SK-N-SH treated with all-trans-retinoic acid at 6 μM for 48 hours (cell line): ENCODE measurements at regions not wholly inside any gene's neighbourhood (a gene's known extent, or its start where the extent isn't known, plus 50 kb on each side); places are given as distances from the start of the nearest gene placed in this dataset.

Experiments
- ATAC-seq: fragments of 200-7000 bp; cut with Tn5 transposase; 3 replicates; pipeline ENCODE4 v1.9.1; 2020; ENCODE audit warnings: mild to moderate bottlenecking, moderate library complexity
- ARNTL ChIP-seq: fragments of 450-650 bp; formaldehyde crosslinking; IDR thresholded peaks from 2 replicates; pipeline ENCODE4 v1.5.0; 2020; ENCODE audit warnings: low read depth, mild to moderate bottlenecking, moderate library complexity, borderline replicate concordance
- BACH2 ChIP-seq: fragments of 250-450 bp; sonication (Bioruptor Pico); IDR thresholded peaks from 2 replicates; pipeline ENCODE4 v1.9.0; 2021; ENCODE audit warnings: mild to moderate bottlenecking, borderline replicate concordance
- CSDC2 ChIP-seq: fragments of 250-450 bp; sonication (Bioruptor Pico); IDR thresholded peaks from 2 replicates; pipeline ENCODE4 v1.5.0; 2020; ENCODE audit warnings: mild to moderate bottlenecking, moderate library complexity
- ESRRG ChIP-seq: fragments of 250-450 bp; sonication (Bioruptor Pico); IDR thresholded peaks from 2 replicates; pipeline ENCODE4 v1.6.1; 2021; ENCODE audit warnings: mild to moderate bottlenecking
- GLIS3 ChIP-seq: fragments of 250-450 bp; sonication (Bioruptor Pico); IDR thresholded peaks from 2 replicates; pipeline ENCODE4 v1.5.0; 2020; ENCODE audit warnings: mild to moderate bottlenecking, moderate library complexity
- ISL1 ChIP-seq: fragments of 250-450 bp; sonication (Bioruptor Pico); IDR thresholded peaks from 2 replicates; pipeline ENCODE4 v2.1.2; 2022; ENCODE audit warnings: mild to moderate bottlenecking, moderate library complexity
- OSR1 ChIP-seq: fragments of 250-450 bp; sonication (Bioruptor Pico); IDR thresholded peaks from 2 replicates; pipeline ENCODE4 v1.8.0; 2022; ENCODE audit warnings: moderate library complexity, mild to moderate bottlenecking, inconsistent platforms
- PPARA ChIP-seq: fragments of 250-450 bp; sonication (Bioruptor Pico); IDR thresholded peaks from 2 replicates; pipeline ENCODE4 v1.5.0; 2020; ENCODE audit warnings: mild to moderate bottlenecking, borderline replicate concordance
- SNAI2 ChIP-seq: fragments of 250-450 bp; sonication (Bioruptor Pico); IDR thresholded peaks from 2 replicates; pipeline ENCODE4 v1.5.0; 2020; ENCODE audit warnings: mild to moderate bottlenecking, moderate library complexity
- TOX ChIP-seq: fragments of 250-450 bp; sonication (Bioruptor Pico); IDR thresholded peaks from 2 replicates; pipeline ENCODE4 v1.8.0; 2021; ENCODE audit warnings: mild to moderate bottlenecking, moderate library complexity, borderline replicate concordance
- ZC3H10 ChIP-seq: fragments of 250-450 bp; sonication (Bioruptor Pico); IDR thresholded peaks from 2 replicates; pipeline ENCODE4 v1.5.1; 2021; ENCODE audit warnings: mild to moderate bottlenecking, moderate library complexity
- ZFP3 ChIP-seq: fragments of 250-450 bp; sonication (Bioruptor Pico); IDR thresholded peaks from 2 replicates; pipeline ENCODE4 v1.5.0; 2020; ENCODE audit warnings: mild to moderate bottlenecking, moderate library complexity
- ZFP30 ChIP-seq: fragments of 450-650 bp; formaldehyde crosslinking; IDR thresholded peaks from 2 replicates; pipeline ENCODE4 v1.5.0; 2022; ENCODE audit warnings: mild to moderate bottlenecking, moderate library complexity
- ZNF70 ChIP-seq: fragments of 450-650 bp; formaldehyde crosslinking; IDR thresholded peaks from 2 replicates; pipeline ENCODE4 v1.5.0; 2020; ENCODE audit warnings: mild to moderate bottlenecking, moderate library complexity
- TF ChIP-seq, protein P1 (sequence below): fragments of 250-450 bp; sonication (Bioruptor Pico); IDR thresholded peaks from 2 replicates; pipeline ENCODE4 v1.5.0; 2020; ENCODE audit warnings: mild to moderate bottlenecking, moderate library complexity
- TF ChIP-seq, protein P2 (sequence below): fragments of 250-450 bp; sonication (Bioruptor Pico); IDR thresholded peaks from 2 replicates; pipeline ENCODE4 v1.5.1; 2021; ENCODE audit warnings: mild to moderate bottlenecking, moderate library complexity
- TF ChIP-seq, protein P3 (sequence below): fragments of 250-450 bp; sonication (Bioruptor Pico); IDR thresholded peaks from 2 replicates; pipeline ENCODE4 v1.8.0; 2020; ENCODE audit warnings: mild to moderate bottlenecking, moderate library complexity, borderline replicate concordance
- TF ChIP-seq, protein P4 (sequence below): fragments of 250-450 bp; sonication (Bioruptor Pico); IDR thresholded peaks from 2 replicates; pipeline ENCODE4 v1.8.0; 2021; ENCODE audit warnings: low read depth, mild to moderate bottlenecking, moderate library complexity, borderline replicate concordance

DNA sequence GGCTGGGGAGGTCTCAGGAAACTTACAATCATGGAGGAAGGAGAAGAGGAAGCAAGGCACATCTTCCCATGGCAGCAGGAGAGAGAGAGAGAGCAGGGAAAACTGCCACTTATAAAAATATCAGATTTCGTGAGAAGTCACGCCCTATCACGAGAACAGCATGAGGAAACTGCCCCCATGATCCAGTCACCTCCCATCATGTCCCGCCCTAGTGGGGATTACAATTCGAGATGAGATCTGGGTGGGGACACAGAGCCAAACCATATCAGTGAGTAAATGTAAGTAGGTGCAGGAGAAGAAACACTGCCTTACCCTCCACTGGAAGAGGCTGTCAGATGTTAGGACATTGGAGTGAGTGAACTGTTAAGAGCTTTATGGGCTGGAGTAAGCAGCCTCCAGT, 270.4 kb downstream of the TFAP2C start:
- TF ChIP-seq, protein P1, sequence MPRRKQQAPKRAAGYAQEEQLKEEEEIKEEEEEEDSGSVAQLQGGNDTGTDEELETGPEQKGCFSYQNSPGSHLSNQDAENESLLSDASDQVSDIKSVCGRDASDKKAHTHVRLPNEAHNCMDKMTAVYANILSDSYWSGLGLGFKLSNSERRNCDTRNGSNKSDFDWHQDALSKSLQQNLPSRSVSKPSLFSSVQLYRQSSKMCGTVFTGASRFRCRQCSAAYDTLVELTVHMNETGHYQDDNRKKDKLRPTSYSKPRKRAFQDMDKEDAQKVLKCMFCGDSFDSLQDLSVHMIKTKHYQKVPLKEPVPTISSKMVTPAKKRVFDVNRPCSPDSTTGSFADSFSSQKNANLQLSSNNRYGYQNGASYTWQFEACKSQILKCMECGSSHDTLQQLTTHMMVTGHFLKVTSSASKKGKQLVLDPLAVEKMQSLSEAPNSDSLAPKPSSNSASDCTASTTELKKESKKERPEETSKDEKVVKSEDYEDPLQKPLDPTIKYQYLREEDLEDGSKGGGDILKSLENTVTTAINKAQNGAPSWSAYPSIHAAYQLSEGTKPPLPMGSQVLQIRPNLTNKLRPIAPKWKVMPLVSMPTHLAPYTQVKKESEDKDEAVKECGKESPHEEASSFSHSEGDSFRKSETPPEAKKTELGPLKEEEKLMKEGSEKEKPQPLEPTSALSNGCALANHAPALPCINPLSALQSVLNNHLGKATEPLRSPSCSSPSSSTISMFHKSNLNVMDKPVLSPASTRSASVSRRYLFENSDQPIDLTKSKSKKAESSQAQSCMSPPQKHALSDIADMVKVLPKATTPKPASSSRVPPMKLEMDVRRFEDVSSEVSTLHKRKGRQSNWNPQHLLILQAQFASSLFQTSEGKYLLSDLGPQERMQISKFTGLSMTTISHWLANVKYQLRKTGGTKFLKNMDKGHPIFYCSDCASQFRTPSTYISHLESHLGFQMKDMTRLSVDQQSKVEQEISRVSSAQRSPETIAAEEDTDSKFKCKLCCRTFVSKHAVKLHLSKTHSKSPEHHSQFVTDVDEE (CRISPR knock-in tag): no peak
- no peak for TF ChIP-seq TOX (CRISPR knock-in tag)
- TF ChIP-seq, protein P2, sequence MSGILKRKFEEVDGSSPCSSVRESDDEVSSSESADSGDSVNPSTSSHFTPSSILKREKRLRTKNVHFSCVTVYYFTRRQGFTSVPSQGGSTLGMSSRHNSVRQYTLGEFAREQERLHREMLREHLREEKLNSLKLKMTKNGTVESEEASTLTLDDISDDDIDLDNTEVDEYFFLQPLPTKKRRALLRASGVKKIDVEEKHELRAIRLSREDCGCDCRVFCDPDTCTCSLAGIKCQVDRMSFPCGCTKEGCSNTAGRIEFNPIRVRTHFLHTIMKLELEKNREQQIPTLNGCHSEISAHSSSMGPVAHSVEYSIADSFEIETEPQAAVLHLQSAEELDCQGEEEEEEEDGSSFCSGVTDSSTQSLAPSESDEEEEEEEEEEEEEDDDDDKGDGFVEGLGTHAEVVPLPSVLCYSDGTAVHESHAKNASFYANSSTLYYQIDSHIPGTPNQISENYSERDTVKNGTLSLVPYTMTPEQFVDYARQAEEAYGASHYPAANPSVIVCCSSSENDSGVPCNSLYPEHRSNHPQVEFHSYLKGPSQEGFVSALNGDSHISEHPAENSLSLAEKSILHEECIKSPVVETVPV: no peak
- TF ChIP-seq GLIS3 (CRISPR knock-in tag): no peak
- TF ChIP-seq SNAI2 (CRISPR knock-in tag): no peak
- no peak for TF ChIP-seq ZC3H10 (CRISPR knock-in tag)
- TF ChIP-seq ESRRG (CRISPR knock-in tag): no peak
- TF ChIP-seq PPARA (CRISPR knock-in tag): no peak
- no peak for TF ChIP-seq BACH2 (CRISPR knock-in tag)
- no peak for TF ChIP-seq ZNF70 (CRISPR knock-in tag)
- TF ChIP-seq, protein P3, sequence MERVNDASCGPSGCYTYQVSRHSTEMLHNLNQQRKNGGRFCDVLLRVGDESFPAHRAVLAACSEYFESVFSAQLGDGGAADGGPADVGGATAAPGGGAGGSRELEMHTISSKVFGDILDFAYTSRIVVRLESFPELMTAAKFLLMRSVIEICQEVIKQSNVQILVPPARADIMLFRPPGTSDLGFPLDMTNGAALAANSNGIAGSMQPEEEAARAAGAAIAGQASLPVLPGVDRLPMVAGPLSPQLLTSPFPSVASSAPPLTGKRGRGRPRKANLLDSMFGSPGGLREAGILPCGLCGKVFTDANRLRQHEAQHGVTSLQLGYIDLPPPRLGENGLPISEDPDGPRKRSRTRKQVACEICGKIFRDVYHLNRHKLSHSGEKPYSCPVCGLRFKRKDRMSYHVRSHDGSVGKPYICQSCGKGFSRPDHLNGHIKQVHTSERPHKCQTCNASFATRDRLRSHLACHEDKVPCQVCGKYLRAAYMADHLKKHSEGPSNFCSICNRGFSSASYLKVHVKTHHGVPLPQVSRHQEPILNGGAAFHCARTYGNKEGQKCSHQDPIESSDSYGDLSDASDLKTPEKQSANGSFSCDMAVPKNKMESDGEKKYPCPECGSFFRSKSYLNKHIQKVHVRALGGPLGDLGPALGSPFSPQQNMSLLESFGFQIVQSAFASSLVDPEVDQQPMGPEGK (CRISPR knock-in tag): no peak
- no peak for TF ChIP-seq ISL1
- no peak for TF ChIP-seq ZFP3 (CRISPR knock-in tag)
- no peak for TF ChIP-seq OSR1 (CRISPR knock-in tag)
- ATAC-seq: no peak

DNA sequence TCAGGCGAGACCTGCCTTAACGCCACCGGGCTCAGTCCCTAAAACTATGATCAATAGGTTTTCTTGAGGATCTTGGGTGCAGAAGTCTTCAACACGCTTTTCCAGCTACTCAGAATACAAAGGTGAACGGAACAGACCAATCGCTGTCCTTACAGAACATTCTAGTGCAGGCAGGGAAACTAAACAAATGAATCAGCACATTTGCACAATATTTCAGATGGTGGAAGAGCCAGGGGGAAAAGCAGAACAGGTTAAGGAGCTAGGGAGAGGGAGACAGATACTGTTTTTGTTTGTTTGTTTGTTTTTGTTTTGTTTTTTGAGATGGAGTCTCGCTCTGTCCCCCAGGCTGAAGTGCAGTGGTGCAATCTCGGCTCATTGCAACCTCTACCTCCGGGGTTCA, 271.1 kb downstream of the TFAP2C start:
- no peak for ATAC-seq
- TF ChIP-seq PPARA (CRISPR knock-in tag) (no peak), BACH2 (CRISPR knock-in tag) (no peak), ZFP30 (CRISPR knock-in tag) (no peak)
- TF ChIP-seq, protein P1 (CRISPR knock-in tag): no peak
- TF ChIP-seq, protein P4, sequence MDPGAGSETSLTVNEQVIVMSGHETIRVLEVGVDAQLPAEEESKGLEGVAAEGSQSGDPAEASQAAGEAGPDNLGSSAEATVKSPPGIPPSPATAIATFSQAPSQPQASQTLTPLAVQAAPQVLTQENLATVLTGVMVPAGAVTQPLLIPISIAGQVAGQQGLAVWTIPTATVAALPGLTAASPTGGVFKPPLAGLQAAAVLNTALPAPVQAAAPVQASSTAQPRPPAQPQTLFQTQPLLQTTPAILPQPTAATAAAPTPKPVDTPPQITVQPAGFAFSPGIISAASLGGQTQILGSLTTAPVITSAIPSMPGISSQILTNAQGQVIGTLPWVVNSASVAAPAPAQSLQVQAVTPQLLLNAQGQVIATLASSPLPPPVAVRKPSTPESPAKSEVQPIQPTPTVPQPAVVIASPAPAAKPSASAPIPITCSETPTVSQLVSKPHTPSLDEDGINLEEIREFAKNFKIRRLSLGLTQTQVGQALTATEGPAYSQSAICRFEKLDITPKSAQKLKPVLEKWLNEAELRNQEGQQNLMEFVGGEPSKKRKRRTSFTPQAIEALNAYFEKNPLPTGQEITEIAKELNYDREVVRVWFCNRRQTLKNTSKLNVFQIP (CRISPR knock-in tag): no peak

DNA sequence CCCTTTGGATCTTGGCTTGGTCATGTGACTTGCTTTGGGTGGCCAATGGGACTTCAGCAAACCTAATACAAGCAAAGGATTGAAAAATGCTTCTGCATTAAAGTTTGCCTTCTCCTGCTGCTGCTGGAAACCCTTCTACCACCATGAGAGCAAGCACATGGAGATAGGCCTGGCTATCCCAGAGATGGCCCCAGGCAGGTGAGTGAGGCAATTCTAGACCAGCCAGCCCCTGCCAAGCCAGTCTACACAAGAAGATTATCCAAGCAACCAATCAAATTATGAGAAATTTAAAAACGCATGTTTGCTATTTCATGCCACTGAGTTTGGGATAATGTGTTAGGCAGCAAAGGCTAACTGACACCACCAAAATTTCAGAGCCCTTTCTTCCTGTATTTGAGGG, 274.3 kb downstream of the TFAP2C start:
- no peak for ATAC-seq
- TF ChIP-seq ESRRG (CRISPR knock-in tag): no peak
- no peak for TF ChIP-seq ARNTL (CRISPR knock-in tag)
- TF ChIP-seq, protein P3 (CRISPR knock-in tag): no peak
- TF ChIP-seq CSDC2 (CRISPR knock-in tag): no peak
